ENCODE measurements at regions not wholly inside any gene's neighbourhood (a gene's known extent, or its start where the extent isn't known, plus 50 kb on each side); places are given as distances from the start of the nearest gene placed in this dataset.

GRCh38 chr15:100717596-100717995 is 115.2 kb downstream of the ASB7 start:
- no peaks in the 10 kb centered on the region for H3K9me3 ChIP-seq
- 98 to 100% (median 98%) methylated on average over 2 of the region's 2 CpGs for WGBS, 3 donors

GRCh38 chr15:100718075-100718980 is 115.9 kb downstream of the ASB7 start:
- TF ChIP-seq CTCF (IDR thresholded peaks at IDR 0.05): no peak
- TF ChIP-seq POLR2A (IDR thresholded peaks at IDR 0.05): no peak
- intact Hi-C loops (cut with DNase I): no loop called here
- Histone ChIP-seq H3K4me1 (ENCODE audit: insufficient read depth) (no peaks in the 10 kb centered on the region), H3K9me3 (no peaks in the 10 kb centered on the region), H3K36me3 (no peaks in the 10 kb centered on the region), H3K27me3 (no peaks in the 10 kb centered on the region), H3K4me3 (no peak overlapping the region), H3K27ac (no peak overlapping the region)
- 87 to 91% (median 90%) methylated on average over 22 of the region's 22 CpGs for WGBS, 3 donors
- no peak for DNase-seq

More at GRCh38 chr15:100717596-100717995, 115.2 kb downstream of the ASB7 start:
- Histone ChIP-seq H3K36me3 (no peaks in the 10 kb centered on the region), H3K27me3 (no peaks in the 10 kb centered on the region), H3K27ac (no peak overlapping the region), H3K4me1 (ENCODE audit: insufficient read depth) (no peaks in the 10 kb centered on the region), H3K4me3 (no peak overlapping the region)
- intact Hi-C loops (cut with DNase I): no loop called here
- TF ChIP-seq POLR2A (IDR thresholded peaks at IDR 0.05) (no peak), CTCF (IDR thresholded peaks at IDR 0.05) (no peak), EP300 (IDR thresholded peaks at IDR 0.05) (no peak)
- DNase-seq: no peak

GRCh38 chr15:100720406-100720967 is 118.1 kb downstream of the ASB7 start:
- WGBS, 3 donors: 84 to 89% (median 87%) methylated on average over 9 of the region's 9 CpGs
- Histone ChIP-seq H3K27ac (peak overlapping the region in 1 of 2 donors; percentile 19), H3K4me1 (ENCODE audit: insufficient read depth) (no peaks in the 10 kb centered on the region), H3K27me3 (no peaks in the 10 kb centered on the region), H3K9me3 (no peaks in the 10 kb centered on the region), H3K36me3 (no peaks in the 10 kb centered on the region), H3K4me3 (no peak overlapping the region)
- no peak for TF ChIP-seq CTCF (IDR thresholded peaks at IDR 0.05)
- no peak for TF ChIP-seq POLR2A (IDR thresholded peaks at IDR 0.05)
- no peak for TF ChIP-seq EP300 (IDR thresholded peaks at IDR 0.05)
- intact Hi-C loops (cut with DNase I): no loop called here
- DNase-seq: no peak

- intact Hi-C loops (cut with DNase I): no loop called here
- Histone ChIP-seq H3K36me3 (no peaks in the 10 kb centered on the region), H3K9me3 (no peaks in the 10 kb centered on the region), H3K4me3 (no peak overlapping the region), H3K4me1 (ENCODE audit: insufficient read depth) (no peaks in the 10 kb centered on the region), H3K27me3 (no peaks in the 10 kb centered on the region), H3K27ac (no peak overlapping the region)
- TF ChIP-seq CTCF (IDR thresholded peaks at IDR 0.05): no peak
- TF ChIP-seq POLR2A (IDR thresholded peaks at IDR 0.05): no peak
- TF ChIP-seq EP300 (IDR thresholded peaks at IDR 0.05): peak; percentile 87
- 37 to 46% (median 40%) methylated on average over 12 of the region's 12 CpGs for WGBS, 3 donors
- DNase-seq: peak; percentile 49 to 87 (median 56)
These were observed 119.6 kb downstream of the ASB7 start for GRCh38 chr15:100721758-100722550.

Data from ovary (tissue), 7 donors.